ENCODE measurements at regions not wholly inside any gene's neighbourhood (a gene's known extent, or its start where the extent isn't known, plus 50 kb on each side); places are given as distances from the start of the nearest gene placed in this dataset.

DNA sequence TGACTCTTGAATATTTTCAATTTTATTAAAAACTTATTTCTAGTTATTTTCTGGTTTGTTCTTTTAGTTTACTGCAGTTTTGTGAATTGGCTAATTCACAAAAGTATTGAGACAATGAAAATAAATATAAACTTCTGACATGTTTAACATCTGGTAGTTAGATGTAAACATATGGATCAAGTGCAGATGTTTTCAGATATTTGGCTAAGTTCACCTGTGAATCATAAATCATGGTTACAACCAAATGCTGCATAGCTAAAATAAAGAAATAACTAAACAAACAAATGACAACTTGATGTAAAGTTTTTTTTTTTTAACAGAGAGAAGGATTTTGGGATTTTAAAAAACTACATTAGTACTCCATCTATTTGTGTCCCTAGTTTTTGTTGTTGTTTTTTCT lies 484.6 kb downstream of the SLCO4C1 start:
- no peak for TF ChIP-seq POLR2AphosphoS5 (IDR thresholded peaks at IDR 0.05; ENCODE audit: low read depth)
- TF ChIP-seq, protein P1, sequence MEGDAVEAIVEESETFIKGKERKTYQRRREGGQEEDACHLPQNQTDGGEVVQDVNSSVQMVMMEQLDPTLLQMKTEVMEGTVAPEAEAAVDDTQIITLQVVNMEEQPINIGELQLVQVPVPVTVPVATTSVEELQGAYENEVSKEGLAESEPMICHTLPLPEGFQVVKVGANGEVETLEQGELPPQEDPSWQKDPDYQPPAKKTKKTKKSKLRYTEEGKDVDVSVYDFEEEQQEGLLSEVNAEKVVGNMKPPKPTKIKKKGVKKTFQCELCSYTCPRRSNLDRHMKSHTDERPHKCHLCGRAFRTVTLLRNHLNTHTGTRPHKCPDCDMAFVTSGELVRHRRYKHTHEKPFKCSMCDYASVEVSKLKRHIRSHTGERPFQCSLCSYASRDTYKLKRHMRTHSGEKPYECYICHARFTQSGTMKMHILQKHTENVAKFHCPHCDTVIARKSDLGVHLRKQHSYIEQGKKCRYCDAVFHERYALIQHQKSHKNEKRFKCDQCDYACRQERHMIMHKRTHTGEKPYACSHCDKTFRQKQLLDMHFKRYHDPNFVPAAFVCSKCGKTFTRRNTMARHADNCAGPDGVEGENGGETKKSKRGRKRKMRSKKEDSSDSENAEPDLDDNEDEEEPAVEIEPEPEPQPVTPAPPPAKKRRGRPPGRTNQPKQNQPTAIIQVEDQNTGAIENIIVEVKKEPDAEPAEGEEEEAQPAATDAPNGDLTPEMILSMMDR (IDR thresholded peaks at IDR 0.05; ENCODE audit: insufficient read depth, low read length) = no peak
- TF ChIP-seq, protein P2, sequence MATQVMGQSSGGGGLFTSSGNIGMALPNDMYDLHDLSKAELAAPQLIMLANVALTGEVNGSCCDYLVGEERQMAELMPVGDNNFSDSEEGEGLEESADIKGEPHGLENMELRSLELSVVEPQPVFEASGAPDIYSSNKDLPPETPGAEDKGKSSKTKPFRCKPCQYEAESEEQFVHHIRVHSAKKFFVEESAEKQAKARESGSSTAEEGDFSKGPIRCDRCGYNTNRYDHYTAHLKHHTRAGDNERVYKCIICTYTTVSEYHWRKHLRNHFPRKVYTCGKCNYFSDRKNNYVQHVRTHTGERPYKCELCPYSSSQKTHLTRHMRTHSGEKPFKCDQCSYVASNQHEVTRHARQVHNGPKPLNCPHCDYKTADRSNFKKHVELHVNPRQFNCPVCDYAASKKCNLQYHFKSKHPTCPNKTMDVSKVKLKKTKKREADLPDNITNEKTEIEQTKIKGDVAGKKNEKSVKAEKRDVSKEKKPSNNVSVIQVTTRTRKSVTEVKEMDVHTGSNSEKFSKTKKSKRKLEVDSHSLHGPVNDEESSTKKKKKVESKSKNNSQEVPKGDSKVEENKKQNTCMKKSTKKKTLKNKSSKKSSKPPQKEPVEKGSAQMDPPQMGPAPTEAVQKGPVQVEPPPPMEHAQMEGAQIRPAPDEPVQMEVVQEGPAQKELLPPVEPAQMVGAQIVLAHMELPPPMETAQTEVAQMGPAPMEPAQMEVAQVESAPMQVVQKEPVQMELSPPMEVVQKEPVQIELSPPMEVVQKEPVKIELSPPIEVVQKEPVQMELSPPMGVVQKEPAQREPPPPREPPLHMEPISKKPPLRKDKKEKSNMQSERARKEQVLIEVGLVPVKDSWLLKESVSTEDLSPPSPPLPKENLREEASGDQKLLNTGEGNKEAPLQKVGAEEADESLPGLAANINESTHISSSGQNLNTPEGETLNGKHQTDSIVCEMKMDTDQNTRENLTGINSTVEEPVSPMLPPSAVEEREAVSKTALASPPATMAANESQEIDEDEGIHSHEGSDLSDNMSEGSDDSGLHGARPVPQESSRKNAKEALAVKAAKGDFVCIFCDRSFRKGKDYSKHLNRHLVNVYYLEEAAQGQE (IDR thresholded peaks at IDR 0.05; ENCODE audit: insufficient replicate concordance, low read depth) = no peak
